Right lung (tissue), 2 donors: ENCODE measurements at regions not wholly inside any gene's neighbourhood (a gene's known extent, or its start where the extent isn't known, plus 50 kb on each side); places are given as distances from the start of the nearest gene placed in this dataset.

Experiments used
- DNase-seq, 2 donors: peaks; one replicate each; pipeline ENCODE4 v3.0.0-alpha.2; 2013

DNA sequence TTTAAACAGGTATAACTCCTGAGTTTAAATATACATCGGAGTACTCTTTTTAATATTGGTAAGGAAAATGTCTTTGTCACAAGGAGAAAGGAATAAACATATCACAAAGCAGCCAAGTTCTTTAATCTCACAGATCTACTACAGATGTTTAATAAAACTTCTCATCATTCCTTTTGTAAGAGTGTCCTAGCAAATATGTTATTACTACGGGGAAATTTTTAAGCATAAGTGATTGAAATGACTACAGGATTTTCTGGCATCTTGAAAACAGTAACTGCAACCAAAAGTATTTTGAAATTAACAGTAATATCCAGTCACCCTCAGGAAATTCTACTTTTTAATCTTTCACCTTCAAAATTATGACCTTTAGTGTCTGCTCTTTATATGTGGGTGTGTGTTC lies 403.1 kb downstream of the IRS1 start:
- DNase-seq = no peak

DNA sequence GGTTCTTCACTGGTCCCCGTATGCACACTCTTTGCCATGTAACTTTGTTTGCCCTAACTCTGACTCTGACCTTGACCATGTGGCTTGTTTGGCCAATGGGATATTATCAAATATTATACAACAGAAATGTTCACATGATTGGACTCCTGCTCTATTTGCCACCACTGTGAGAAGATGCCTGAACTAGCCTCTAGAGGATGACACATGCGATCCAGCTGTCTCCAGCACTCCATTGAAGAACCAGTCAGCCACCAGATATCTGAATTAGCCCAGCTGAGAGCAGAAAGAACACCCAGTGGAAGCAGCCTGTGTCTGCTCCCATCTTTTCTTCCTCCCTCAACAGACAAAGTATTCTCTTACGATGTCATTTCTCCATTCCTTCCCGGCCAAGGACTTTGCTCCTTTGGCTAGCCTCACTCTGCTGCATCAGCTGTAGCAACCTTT lies 412.1 kb downstream of the IRS1 start:
- no peak for DNase-seq

DNA sequence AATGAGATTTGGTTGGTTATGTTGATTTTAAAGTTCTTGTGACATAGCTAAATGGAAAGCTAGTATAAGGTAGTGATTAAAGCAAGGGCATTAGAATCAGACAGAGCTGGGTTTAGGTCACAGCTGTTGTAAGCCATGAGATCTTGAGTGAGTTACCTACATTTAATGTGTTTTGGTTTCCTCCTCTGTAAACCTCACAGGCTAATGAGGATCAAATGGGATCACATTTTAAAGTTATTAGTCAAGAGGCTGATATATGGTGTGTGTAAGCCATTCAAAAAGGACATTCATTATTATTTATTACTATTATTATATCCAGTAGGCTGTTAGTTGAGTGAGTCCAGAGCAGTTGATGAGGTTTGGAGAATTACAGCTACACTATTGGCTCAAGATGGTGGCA lies 416.2 kb downstream of the IRS1 start:
- no peak for DNase-seq

DNA sequence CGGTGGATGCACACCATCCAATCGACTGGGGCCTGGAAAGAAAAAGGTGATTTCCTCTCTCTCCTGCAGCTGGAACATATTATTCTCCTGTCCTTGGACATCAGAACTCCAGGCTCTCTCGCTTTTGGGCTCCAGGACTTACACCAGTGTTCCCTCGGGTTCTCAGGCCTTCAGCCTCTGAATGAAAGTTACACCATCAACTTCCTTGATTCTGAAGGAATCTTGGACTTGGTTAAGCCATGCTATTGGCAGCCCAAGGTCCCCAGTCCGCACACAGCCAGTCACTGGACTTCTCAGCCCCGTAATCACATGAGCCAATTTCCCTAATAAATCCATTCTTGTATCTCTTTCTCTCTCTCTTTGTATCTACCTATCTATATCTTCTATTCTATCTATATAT lies 418.9 kb downstream of the IRS1 start:
- DNase-seq = no peak

DNA sequence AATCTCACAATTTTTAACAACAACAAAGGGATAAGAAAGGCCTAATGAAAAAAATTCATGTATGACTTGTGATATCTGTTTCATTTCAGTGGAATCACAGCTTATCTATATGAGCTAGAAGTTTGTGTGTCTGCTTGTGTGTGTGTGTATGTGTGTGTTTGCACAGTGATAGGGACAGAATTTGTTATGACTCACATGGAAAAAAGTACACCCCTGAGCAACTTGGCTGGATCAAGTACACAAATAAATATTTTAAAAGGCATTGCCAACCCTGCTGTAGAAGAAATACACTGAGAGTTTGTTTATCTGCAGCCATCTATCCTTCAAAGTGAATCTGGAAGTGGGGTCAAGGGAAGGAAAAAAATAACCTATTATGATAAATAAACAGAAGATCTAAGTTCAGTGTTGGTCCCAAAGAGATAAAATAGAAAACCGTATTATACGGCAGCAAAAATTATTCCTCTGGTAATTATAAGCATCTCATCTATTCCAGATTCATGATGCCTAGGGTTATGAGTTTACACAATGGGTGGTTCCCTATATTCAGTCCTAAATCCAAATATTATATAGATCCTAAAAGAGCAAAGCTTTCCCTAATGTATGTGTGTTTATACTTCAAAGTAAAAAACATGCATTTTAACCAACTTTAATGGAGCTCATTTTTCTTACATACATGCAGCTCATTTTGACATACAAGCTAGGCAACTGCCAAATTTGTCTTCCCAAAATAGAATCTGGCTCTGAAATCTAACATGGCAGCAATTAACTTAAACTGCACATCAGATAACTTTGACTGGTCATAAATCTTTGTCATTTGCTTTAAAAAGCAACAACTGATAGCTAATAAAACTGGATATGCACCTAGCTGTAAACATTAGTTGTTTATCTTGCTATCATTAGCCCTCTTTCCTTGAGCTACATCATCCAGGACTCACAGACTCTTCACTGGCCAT lies 420.6 kb downstream of the IRS1 start:
- DNase-seq = peak; percentile 51 to 60

DNA sequence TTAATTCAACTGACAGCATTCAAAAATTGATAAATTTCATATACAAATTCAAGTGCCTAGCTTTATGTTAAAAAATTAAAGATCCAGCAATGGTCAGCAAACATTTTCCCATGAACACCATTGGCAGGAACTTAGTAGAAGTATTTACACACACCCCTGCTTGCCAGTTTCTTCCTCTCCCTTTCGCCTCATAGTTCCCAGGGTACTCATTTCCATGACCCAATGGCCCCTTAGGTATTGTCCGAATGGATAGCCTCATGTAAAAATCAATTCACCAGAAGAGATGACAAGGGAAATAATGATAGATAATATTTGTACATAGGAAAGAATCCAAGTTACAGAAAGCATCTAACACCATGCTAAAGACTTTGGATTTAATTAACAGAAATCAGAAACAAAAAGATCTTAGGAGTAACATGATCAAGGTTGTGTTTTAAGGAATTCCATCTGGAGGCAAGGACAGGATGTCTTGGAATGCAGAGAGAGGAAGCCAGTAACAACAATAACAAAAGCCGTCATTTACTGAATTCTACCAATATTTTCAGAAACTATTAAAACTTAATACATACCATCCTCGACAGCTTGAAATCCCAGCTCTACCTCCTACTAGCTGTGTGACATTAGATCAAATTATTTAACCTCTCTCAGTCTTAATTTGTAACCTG lies 423.0 kb downstream of the IRS1 start:
- no peak for DNase-seq

DNA sequence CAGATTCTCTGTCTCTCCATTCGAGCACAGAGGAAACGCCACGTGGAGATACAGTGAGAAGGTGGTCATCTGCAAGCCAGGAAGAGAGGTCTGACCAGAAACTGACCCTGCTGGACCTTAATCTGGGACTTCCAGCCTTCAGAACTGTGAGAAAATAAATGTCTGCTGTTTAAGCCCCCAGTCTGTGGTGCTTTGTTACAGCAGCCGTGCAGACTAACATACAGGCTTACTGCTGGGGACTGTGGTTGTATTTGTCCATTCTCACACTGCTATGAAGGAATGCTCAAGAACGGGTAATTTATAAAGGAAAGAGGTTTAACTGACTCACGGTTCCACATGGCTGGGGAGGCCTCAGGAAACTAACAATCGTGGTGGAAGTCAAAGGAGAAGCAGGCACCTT lies 432.7 kb downstream of the IRS1 start:
- DNase-seq = no peak

DNA sequence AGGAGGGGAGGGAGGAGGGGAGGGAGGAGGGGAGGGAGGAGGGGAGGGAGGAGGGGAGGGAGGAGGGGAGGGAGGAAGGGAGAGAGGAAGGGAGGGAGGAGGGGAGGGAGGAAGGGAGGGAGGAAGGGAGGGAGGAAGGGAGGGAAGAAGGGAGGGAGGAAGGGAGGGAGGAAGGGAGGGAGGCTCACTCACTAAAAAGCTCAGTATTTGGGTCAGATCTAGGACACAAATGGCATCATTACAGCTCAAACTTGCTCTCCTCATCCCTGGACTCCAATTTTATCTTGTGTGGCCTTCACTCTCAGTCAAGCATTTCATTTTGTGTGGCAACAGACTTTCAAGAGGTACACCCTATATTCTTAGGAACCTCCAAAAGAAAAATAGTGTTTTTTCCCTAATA lies 435.4 kb downstream of the IRS1 start:
- no peak for DNase-seq

DNA sequence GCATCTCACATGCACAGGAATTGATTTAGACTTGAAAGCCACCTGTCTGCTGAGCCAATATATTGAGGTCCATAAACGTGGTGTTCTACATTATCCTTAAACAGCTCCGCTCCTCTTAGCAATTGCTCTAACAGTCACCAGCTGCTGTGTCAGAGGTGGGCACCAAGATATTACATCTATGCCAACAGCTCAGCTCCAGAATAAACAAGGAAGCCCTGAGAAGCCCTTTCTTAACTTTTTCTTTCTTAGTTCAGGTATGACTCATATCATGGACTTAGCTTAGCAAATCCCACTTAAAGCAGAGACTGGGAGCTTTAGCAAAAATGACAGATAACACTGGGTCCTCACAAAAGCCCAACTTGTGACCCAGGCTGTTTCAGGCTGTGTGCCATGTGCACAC lies 436.6 kb downstream of the IRS1 start:
- no peak for DNase-seq

DNA sequence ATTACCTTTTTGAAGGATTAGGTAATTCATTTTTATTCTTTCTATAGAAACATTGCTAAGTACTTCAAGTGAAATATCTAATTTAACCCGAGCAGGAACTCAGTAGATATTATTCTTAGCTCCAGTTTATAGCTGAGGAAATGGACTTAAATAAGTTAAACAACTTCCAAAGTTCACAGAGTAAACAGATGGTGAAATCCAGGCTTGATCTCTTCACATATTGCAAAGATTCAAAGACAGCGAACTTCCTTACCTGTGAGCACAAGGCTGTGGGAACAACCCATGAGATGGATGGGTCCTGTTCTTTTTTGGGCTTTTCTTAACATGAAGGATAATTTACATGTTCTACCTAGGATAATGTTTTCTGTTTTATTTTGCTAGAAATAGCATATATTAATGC lies 439.0 kb downstream of the IRS1 start:
- DNase-seq = no peak

DNA sequence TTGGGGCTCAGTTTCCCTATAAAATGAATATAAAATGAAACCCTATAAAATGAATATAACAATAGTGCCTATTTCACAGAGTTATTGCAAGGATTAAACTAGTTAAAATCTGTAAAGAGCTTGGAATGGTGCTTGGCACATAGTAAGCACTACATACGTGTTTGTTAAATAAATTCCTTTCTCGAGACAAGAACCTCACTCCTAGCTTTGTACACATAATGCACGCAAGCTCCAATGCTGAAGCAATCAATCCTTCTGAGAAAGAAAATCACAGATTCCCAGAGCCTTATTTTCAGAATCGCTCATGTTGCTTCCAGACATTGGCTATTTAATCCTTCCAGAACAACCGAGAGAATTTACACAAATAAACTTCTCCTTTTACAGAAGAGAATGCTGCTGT lies 440.9 kb downstream of the IRS1 start:
- no peak for DNase-seq

DNA sequence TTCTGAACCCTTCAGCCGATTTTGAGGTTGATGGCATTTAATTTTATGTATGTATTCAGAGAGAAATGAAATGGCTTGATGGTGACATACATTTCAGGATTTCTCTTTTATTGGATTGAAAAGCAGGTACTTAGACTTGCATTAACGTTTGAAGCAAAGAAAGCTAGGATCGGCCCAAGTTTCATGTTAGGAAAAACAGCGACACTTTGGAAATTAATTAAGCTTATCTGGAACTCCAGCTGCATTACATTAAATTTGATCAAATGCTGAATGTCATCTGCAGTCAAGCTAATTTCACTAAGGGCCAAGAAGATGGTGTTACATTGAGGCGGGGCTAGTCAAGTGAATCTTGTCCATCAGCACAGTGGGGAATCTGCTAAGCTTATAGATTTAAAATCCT lies 441.8 kb downstream of the IRS1 start:
- DNase-seq = no peak

DNA sequence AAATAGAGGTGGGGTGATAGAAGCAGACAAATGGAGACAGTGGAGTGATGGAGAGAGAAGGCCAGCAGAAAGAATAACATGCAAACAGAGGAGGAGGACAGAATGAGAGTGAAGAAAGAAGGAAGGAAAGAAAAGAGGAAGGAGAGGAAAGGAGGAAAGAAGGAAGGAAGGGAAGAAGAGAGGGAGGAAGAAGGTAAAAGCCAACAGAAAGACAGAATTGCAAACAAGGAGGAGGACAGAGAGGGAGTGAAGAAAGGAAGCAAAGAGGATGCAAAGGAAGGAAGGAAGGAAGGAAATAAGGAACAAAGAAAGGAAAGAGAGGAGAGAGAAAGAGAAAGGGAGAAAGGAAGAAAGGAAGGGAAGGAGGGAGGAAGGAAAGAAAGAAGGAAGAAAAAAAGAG lies 444.0 kb downstream of the IRS1 start:
- DNase-seq = no peak

DNA sequence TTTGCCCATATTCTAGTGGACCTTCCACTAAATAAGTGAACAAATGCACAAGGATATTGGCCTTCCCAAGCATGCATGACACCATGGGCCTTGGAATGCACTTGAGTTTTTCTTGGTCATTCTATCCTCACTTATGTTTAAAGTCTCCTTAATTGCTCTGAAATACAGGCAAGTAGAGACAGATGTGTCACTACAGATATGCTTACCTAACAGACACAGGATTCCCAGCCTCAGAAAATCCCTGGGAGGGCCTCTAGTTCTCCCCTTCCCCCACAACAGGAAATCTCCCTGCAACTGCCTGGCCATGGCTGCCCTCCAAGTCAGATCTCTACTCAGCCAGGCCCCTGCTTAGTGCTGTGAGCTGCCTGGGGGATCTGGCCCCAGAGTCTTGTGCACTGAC lies 445.2 kb downstream of the IRS1 start:
- no peak for DNase-seq

DNA sequence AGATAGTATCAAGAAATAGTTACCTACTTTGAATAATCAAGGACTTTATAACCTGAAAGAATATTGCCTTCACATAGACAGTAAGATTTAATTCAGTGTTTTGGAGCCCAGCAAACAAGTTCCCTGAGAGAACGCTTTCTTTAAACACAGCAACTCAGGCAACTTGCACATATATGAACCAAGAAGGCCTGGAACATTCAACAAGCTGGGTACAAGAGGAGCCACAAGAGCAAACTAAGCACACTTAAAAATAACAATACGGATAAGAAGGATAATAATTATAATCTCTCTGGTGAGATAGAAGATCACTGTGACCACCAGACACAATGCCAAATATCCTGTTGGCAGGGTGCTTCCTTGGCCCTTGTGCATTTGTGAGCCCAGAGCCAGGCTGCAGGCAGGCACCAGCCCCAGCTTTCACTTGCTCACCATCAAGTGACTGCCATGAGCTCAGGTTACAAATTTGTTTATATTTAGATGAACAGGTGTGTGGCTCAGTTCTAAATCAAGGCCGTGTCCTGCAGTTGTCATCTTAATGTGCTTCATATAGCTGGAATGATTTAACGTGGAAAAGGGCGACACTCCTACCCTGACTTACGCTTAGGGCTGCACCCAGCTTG lies 446.6 kb downstream of the IRS1 start:
- DNase-seq = no peak

DNA sequence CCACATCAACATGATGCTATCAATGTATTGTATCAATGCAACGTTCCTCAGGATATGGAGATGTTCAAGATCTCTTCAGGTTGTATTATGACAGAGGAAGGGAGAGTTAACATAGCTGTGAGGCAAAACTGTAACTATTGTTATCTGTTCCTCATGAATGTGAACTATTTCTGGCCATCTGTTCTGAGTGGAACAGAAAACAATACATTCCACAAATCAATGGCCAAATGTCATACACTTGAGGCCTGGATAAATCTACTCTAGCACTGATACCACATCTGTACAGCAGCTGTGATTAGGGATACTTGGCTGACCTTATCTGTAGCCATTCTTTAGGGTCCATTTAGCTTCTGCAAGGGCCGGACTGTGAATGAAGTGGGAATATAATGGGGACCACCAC lies 447.9 kb downstream of the IRS1 start:
- DNase-seq = no peak

DNA sequence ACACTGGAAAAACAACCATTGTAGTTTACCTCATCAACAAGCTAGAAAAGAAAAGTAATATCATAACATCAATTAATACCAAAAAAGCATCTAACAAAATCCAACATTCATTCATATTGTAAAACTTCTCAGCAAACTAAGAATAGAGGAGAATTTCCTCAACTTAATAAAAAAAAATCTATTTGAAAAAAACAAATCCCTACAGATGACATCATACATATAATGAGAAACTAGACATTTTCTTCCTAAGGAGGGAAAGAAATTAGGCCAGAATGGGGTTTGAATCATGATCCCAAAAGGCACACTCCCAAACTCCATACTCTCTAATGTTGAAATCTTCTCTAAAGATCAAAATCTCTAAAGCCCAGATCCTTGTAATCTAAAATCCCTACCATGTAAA lies 460.0 kb downstream of the IRS1 start:
- no peak for DNase-seq

DNA sequence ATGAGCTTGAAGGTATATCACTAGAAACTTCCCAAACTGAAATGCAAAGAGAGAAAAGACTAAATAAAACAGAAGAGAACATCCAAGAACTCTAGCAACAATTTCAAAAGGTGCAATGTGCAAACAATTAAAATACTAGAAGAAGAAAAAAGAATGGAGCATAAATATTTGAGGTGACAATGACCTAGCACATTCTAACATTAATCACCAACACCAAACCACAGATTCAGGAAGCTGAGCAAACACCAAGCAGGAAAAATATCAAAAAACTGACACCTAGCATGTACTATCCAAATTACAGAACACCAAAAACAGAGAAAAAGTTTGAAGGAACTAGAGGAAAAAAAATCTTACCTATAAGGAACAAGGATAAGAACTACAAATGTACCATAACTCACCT lies 460.8 kb downstream of the IRS1 start:
- no peak for DNase-seq

DNA sequence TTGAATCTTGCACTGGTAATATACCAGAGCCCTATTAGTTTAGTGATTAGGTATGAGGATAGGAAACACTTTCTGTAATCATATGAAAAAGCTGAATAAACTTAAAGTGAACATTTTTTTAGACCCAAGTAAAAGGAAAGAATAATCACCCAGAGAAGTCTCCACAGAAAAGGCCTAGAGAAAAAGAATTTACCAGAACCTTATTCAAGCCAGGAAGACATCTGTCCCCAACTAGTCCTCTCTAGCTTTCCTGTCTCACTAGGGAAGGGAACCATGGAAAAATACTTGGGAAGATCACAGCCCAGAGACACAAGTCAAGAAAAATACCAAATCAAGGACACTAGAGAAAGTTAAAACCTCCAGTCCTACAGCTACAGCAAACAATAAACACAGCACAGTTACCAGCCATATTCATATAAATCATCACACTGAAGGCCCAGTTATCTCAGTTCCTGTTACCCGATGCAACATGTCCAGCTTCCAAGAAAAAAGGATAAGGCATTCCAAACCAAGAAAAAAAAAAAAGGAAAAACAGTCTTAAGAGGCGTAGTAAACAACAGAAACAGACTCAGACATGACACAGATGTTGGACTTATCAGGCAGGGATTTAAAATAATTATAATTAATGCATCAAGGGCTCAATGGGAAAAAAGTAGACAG lies 461.5 kb downstream of the IRS1 start:
- DNase-seq = peak; percentile 78 to 84

DNA sequence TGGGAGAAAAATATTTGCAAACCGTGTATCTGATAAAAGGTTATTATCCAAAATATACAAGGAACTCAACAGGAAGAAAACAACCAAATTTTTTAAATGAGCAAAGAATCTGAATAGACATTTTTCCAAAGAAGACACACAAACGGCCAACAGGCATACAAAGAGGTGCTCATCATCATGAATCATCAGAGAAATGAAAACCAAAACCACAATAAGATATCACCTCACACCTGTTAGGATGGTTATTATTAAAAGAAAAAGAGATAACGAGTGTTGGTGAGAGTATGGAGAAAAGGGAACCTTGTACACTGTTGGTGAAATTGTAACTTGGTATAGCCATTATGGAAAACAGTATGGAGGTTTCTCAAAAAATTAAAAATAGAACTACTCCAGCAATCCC lies 463.3 kb downstream of the IRS1 start:
- no peak for DNase-seq

DNA sequence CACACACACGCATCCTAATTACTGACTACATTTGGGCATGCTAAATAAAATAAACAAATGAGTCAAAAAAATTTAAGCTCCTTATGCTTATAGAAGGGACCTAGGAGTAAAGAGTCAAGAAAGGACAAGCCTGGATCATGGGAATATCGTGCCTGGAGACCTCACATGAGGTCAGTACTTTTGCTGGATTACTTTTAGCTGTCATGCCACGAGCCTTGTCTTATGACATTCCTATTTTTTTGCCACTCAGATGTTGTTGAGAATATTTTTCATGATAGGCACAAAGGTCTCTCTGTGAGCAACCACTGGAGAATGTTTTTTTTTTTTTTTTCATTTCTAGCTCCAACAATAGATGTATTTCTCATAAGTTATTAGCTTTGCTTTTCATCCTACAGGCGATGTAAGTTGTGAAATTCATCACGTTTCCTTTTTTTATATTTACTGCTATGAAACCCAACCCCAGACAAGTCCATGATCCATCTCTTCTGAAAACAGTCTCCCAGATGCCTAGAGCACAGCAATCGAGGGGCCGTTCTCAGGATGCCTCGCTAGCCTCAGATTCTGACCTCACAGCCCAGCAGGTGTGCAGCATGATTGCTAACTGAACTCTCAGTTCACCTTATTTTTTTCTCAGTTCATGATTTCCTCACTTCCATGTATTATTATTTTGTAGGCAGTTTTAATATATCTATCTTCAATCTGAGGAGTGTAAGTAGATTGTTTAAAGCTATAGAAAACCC lies 464.5 kb downstream of the IRS1 start:
- DNase-seq = no peak

DNA sequence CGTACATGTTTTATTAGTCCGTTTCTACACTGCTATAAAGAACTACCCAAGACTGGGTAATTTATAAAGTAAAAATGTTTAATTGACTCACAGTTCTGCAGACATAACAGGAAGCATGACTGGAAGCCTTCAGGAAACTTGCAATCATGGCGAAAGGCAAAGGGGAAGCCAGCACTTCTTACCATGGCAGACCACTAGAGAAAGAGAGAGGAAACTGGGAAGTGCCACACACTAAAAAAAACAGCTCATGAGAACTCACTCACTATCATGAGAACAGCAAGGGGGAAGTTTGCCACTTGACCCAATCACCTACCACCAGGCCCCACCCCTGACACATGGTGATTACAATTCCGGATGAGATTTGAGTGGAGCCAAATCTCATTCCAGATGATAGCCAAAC lies 466.2 kb downstream of the IRS1 start:
- DNase-seq = no peak
